ENCODE measurements at regions not wholly inside any gene's neighbourhood (a gene's known extent, or its start where the extent isn't known, plus 50 kb on each side); places are given as distances from the start of the nearest gene placed in this dataset.
"Not testable (repeated sequence)": the region's sequence is repeated elsewhere in the genome, so short reads cannot be mapped to it uniquely, and the experiment has no call there.

DNA sequence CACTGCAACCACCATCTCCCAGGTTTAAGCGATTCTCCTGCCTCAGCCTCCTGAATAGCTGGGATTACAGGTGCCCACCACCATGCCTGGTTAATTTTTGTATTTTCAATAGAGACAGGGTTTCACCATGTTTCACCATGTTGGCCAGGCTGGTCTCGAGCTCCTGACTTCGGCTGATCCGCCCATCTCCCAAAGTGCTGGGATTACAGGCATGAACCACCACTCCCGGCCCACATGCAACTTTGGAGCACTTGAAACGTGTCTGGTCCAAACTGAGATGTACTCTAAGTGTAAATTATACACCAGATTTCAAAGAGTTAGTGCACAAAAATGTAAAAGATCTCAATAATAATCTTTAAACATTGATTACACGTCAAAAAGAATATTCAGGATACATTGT, 154.1 kb downstream of the RGS9 start:
- WGBS: 94% methylated on average over 7 of the region's 7 CpGs
- H3K27ac ChIP-seq (ENCODE audit: low read depth in 1 of 2, low read length in 1 of 2); DNase-seq (ENCODE audit: low read depth in 6 of 9, low spot score in 9 of 9); H3K27me3 ChIP-seq (ENCODE audit: control insufficient read depth in 2 of 2, insufficient read depth in 1 of 2, low read length in 1 of 2); H3K4me3 ChIP-seq (ENCODE audit: low read length in 2 of 2); H3K36me3 ChIP-seq (ENCODE audit: control insufficient read depth in 2 of 2, insufficient read depth in 2 of 2, low read length in 1 of 2); H3K9me3 ChIP-seq (ENCODE audit: control insufficient read depth in 2 of 2, insufficient read depth in 1 of 2, low read length in 1 of 2): not testable (repeated sequence)
- peaks cover 0 to 16% of the 10 kb centered on the region in 2 donors for H3K4me1 ChIP-seq (ENCODE audit: control insufficient read depth in 2 of 2, insufficient read depth in 2 of 2, low read length in 2 of 2)

GRCh38 chr17:65290616-65291015, 153.4 kb downstream of the RGS9 start:
- Histone ChIP-seq H3K4me1 (ENCODE audit: control insufficient read depth in 2 of 2, insufficient read depth in 2 of 2, low read length in 2 of 2) (peaks cover 0 to 16% of the 10 kb centered on the region in 2 donors), H3K27me3 (ENCODE audit: control insufficient read depth in 2 of 2, insufficient read depth in 1 of 2, low read length in 1 of 2) (no peaks in the 10 kb centered on the region), H3K9me3 (ENCODE audit: control insufficient read depth in 2 of 2, insufficient read depth in 1 of 2, low read length in 1 of 2) (no peaks in the 10 kb centered on the region), H3K27ac (ENCODE audit: low read depth in 1 of 2, low read length in 1 of 2) (no peak overlapping the region), H3K36me3 (ENCODE audit: control insufficient read depth in 2 of 2, insufficient read depth in 2 of 2, low read length in 1 of 2) (no peaks in the 10 kb centered on the region), H3K4me3 (ENCODE audit: low read length in 2 of 2) (no peak overlapping the region)
- WGBS: 95% methylated on average over 8 of the region's 8 CpGs
- no peak for DNase-seq (ENCODE audit: low read depth in 6 of 9, low spot score in 9 of 9)

DNA sequence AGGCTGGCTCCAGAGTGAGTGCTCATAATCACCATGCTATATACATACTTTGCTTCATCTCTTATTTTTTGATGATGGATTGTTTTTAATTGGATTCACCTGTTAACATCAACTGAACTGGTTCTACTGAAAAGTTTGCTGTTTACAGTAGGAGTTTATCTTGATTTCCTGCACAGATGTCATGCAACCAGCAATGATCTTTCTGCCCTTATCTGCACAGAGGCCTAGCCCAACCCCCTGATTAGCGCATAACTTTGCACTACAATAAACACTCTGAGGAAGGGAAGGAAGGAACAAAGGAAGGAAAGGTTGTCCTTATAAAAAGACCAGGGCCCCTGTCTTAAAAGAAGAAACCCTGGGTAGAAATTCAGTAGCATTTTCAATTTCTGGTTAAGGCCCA, 152.9 kb downstream of the RGS9 start:
- Histone ChIP-seq H3K27ac (ENCODE audit: low read depth in 1 of 2, low read length in 1 of 2) (no peak overlapping the region), H3K27me3 (ENCODE audit: control insufficient read depth in 2 of 2, insufficient read depth in 1 of 2, low read length in 1 of 2) (no peaks in the 10 kb centered on the region), H3K9me3 (ENCODE audit: control insufficient read depth in 2 of 2, insufficient read depth in 1 of 2, low read length in 1 of 2) (no peaks in the 10 kb centered on the region), H3K4me1 (ENCODE audit: control insufficient read depth in 2 of 2, insufficient read depth in 2 of 2, low read length in 2 of 2) (peaks cover 0 to 16% of the 10 kb centered on the region in 2 donors), H3K4me3 (ENCODE audit: low read length in 2 of 2) (no peak overlapping the region), H3K36me3 (ENCODE audit: control insufficient read depth in 2 of 2, insufficient read depth in 2 of 2, low read length in 1 of 2) (no peaks in the 10 kb centered on the region)
- WGBS: 94% methylated on average over 1 of the region's 1 CpG
- peak in 1 of 9 donors; percentile 42 for DNase-seq (ENCODE audit: low read depth in 6 of 9, low spot score in 9 of 9)

DNA sequence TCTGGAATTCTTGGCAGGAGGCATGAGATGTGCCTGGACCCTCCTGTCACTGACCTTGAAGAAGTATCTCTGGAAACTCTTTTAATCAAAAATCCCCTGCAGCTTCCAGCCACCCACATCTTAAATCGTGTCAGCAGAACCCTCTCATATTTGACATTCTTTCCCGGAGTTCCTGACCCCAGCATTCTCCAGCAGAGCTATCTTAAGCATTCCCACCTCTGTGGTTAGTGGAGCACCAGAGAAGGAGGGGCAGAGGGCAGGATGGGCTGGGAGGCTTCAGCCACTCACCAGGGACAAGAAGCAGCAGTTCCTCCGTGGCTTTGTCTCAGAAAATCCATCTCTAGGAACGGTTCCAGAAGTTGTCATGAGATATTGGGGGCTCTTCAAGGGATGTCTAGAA, 149.9 kb downstream of the RGS9 start:
- Histone ChIP-seq H3K27me3 (ENCODE audit: control insufficient read depth in 2 of 2, insufficient read depth in 1 of 2, low read length in 1 of 2) (no peaks in the 10 kb centered on the region), H3K27ac (ENCODE audit: low read depth in 1 of 2, low read length in 1 of 2) (no peak overlapping the region), H3K9me3 (ENCODE audit: control insufficient read depth in 2 of 2, insufficient read depth in 1 of 2, low read length in 1 of 2) (no peaks in the 10 kb centered on the region), H3K4me1 (ENCODE audit: control insufficient read depth in 2 of 2, insufficient read depth in 2 of 2, low read length in 2 of 2) (peaks cover 0 to 14% of the 10 kb centered on the region in 2 donors), H3K4me3 (ENCODE audit: low read length in 2 of 2) (no peak overlapping the region), H3K36me3 (ENCODE audit: control insufficient read depth in 2 of 2, insufficient read depth in 2 of 2, low read length in 1 of 2) (no peaks in the 10 kb centered on the region)
- WGBS: 75% methylated on average over 4 of the region's 4 CpGs
- DNase-seq (ENCODE audit: low read depth in 6 of 9, low spot score in 9 of 9): no peak

DNA sequence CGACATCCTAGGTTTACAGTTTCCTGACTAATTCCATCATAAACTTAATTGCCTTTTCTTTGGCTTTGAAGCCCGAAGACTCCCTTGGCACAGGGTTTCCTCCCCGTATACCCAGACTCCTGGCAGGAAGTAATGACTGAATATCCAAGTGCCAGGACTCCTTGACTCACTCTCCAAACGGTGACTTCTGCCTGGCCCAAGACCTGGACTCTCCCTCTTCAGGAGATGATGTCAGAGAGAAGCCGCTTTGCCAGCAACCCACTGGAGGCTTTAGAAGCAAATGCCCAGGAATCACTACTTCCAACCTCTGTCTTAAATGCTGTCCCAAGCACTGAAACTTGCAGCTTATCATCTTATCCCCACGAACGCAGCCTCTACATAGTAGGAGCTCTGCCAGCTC, 146.5 kb downstream of the RGS9 start:
- no peak for DNase-seq (ENCODE audit: low read depth in 6 of 9, low spot score in 9 of 9)
- H3K9me3 ChIP-seq (ENCODE audit: control insufficient read depth in 2 of 2, insufficient read depth in 1 of 2, low read length in 1 of 2): no peaks in the 10 kb centered on the region
- no peaks in the 10 kb centered on the region for H3K27me3 ChIP-seq (ENCODE audit: control insufficient read depth in 2 of 2, insufficient read depth in 1 of 2, low read length in 1 of 2)
- no peak overlapping the region for H3K4me3 ChIP-seq (ENCODE audit: low read length in 2 of 2)
- WGBS: 85% methylated on average over 7 of the region's 7 CpGs
- H3K36me3 ChIP-seq (ENCODE audit: control insufficient read depth in 2 of 2, insufficient read depth in 2 of 2, low read length in 1 of 2): no peaks in the 10 kb centered on the region
- no peak overlapping the region for H3K27ac ChIP-seq (ENCODE audit: low read depth in 1 of 2, low read length in 1 of 2)
- H3K4me1 ChIP-seq (ENCODE audit: control insufficient read depth in 2 of 2, insufficient read depth in 2 of 2, low read length in 2 of 2): no peaks in the 10 kb centered on the region

DNA sequence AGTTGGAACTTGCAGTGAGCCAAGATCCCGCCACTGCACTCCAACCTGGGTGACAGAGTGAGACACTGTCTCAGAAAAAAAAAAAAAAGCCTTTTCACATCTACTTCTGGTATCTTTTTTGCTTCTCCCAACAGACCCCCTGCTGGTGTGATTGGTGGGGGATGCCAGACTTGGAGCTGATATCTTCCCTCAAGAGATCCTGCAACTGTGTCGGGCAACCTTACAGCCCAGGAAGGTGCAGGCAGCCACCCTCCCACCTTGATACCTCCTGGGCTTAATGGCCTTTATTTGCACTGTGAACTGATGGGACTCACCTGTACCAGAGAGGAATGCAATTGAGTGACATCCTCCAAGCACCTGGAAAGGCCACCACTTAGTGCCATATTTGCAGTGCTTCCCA, 142.3 kb downstream of the RGS9 start:
- DNase-seq (ENCODE audit: low read depth in 6 of 9, low spot score in 9 of 9): no peak
- Histone ChIP-seq H3K4me1 (ENCODE audit: control insufficient read depth in 2 of 2, insufficient read depth in 2 of 2, low read length in 2 of 2) (peaks cover 0 to 15% of the 10 kb centered on the region in 2 donors), H3K9me3 (ENCODE audit: control insufficient read depth in 2 of 2, insufficient read depth in 1 of 2, low read length in 1 of 2) (no peaks in the 10 kb centered on the region), H3K27ac (ENCODE audit: low read depth in 1 of 2, low read length in 1 of 2) (no peak overlapping the region), H3K36me3 (ENCODE audit: control insufficient read depth in 2 of 2, insufficient read depth in 2 of 2, low read length in 1 of 2) (no peaks in the 10 kb centered on the region), H3K27me3 (ENCODE audit: control insufficient read depth in 2 of 2, insufficient read depth in 1 of 2, low read length in 1 of 2) (peaks cover 0 to 3% of the 10 kb centered on the region in 2 donors), H3K4me3 (ENCODE audit: low read length in 2 of 2) (no peak overlapping the region)
- 95% methylated on average over 2 of the region's 2 CpGs for WGBS

GRCh38 chr17:65278820-65279184, 141.6 kb downstream of the RGS9 start:
- H3K27ac ChIP-seq (ENCODE audit: low read depth in 1 of 2, low read length in 1 of 2): no peak overlapping the region

GRCh38 chr17:65278050-65278819, 141.1 kb downstream of the RGS9 start:
- H3K27ac ChIP-seq (ENCODE audit: low read depth in 1 of 2, low read length in 1 of 2): no peak overlapping the region
- H3K4me3 ChIP-seq (ENCODE audit: low read length in 2 of 2): no peak overlapping the region
- no peaks in the 10 kb centered on the region for H3K9me3 ChIP-seq (ENCODE audit: control insufficient read depth in 2 of 2, insufficient read depth in 1 of 2, low read length in 1 of 2)
- H3K4me1 ChIP-seq (ENCODE audit: control insufficient read depth in 2 of 2, insufficient read depth in 2 of 2, low read length in 2 of 2): peaks cover 0 to 15% of the 10 kb centered on the region in 2 donors
- H3K36me3 ChIP-seq (ENCODE audit: control insufficient read depth in 2 of 2, insufficient read depth in 2 of 2, low read length in 1 of 2): no peaks in the 10 kb centered on the region
- DNase-seq (ENCODE audit: low read depth in 6 of 9, low spot score in 9 of 9): peak in 2 of 9 donors; percentile 30 to 39
- H3K27me3 ChIP-seq (ENCODE audit: control insufficient read depth in 2 of 2, insufficient read depth in 1 of 2, low read length in 1 of 2): peaks cover 0 to 3% of the 10 kb centered on the region in 2 donors
- 45% methylated on average over 12 of the region's 12 CpGs for WGBS

More at GRCh38 chr17:65278820-65279184, 141.6 kb downstream of the RGS9 start:
- Histone ChIP-seq H3K9me3 (ENCODE audit: control insufficient read depth in 2 of 2, insufficient read depth in 1 of 2, low read length in 1 of 2) (no peaks in the 10 kb centered on the region), H3K27me3 (ENCODE audit: control insufficient read depth in 2 of 2, insufficient read depth in 1 of 2, low read length in 1 of 2) (peaks cover 0 to 3% of the 10 kb centered on the region in 2 donors), H3K36me3 (ENCODE audit: control insufficient read depth in 2 of 2, insufficient read depth in 2 of 2, low read length in 1 of 2) (no peaks in the 10 kb centered on the region), H3K4me1 (ENCODE audit: control insufficient read depth in 2 of 2, insufficient read depth in 2 of 2, low read length in 2 of 2) (peaks cover 0 to 15% of the 10 kb centered on the region in 2 donors), H3K4me3 (ENCODE audit: low read length in 2 of 2) (no peak overlapping the region)
- no peak for DNase-seq (ENCODE audit: low read depth in 6 of 9, low spot score in 9 of 9)
- WGBS: 81% methylated on average over 10 of the region's 10 CpGs

GRCh38 chr17:65277576-65277975, 140.4 kb downstream of the RGS9 start:
- peaks cover 0 to 15% of the 10 kb centered on the region in 2 donors for H3K4me1 ChIP-seq (ENCODE audit: control insufficient read depth in 2 of 2, insufficient read depth in 2 of 2, low read length in 2 of 2)
- H3K9me3 ChIP-seq (ENCODE audit: control insufficient read depth in 2 of 2, insufficient read depth in 1 of 2, low read length in 1 of 2): no peaks in the 10 kb centered on the region
- DNase-seq (ENCODE audit: low read depth in 6 of 9, low spot score in 9 of 9): peak in 1 of 9 donors; percentile 36
- H3K4me3 ChIP-seq (ENCODE audit: low read length in 2 of 2): no peak overlapping the region
- peaks cover 0 to 3% of the 10 kb centered on the region in 2 donors for H3K27me3 ChIP-seq (ENCODE audit: control insufficient read depth in 2 of 2, insufficient read depth in 1 of 2, low read length in 1 of 2)
- peak overlapping the region in 1 of 2 donors; percentile 18 for H3K27ac ChIP-seq (ENCODE audit: low read depth in 1 of 2, low read length in 1 of 2)
- no peaks in the 10 kb centered on the region for H3K36me3 ChIP-seq (ENCODE audit: control insufficient read depth in 2 of 2, insufficient read depth in 2 of 2, low read length in 1 of 2)
- 8% methylated on average over 10 of the region's 10 CpGs for WGBS
